ENCODE measurements at regions not wholly inside any gene's neighbourhood (a gene's known extent, or its start where the extent isn't known, plus 50 kb on each side); places are given as distances from the start of the nearest gene placed in this dataset.

GRCh38 chr6:100309174-100309573, 155.5 kb downstream of the SIM1 start:
- H3K27me3 Mint-ChIP-seq (ENCODE audit: low read depth), result no peaks in the 10 kb centered on the region
- no peak overlapping the region for H3K4me3 Mint-ChIP-seq (ENCODE audit: unreplicated experiment)
- no peak for TF ChIP-seq CTCF (IDR thresholded peaks at IDR 0.05)
- no peak for DNase-seq (ENCODE audit: low spot score)
- H3K4me1 Mint-ChIP-seq (ENCODE audit: low read depth), result peaks cover 24% of the 10 kb centered on the region
- H3K27ac Mint-ChIP-seq (ENCODE audit: unreplicated experiment), result no peak overlapping the region
- no peaks in the 10 kb centered on the region for H3K36me3 Mint-ChIP-seq (ENCODE audit: low read depth)
- no peaks in the 10 kb centered on the region for H3K9me3 Mint-ChIP-seq (ENCODE audit: low read depth)

GRCh38 chr6:100307561-100307960, 157.2 kb downstream of the SIM1 start:
- H3K9me3 Mint-ChIP-seq (ENCODE audit: low read depth), result no peaks in the 10 kb centered on the region
- no peak overlapping the region for H3K27ac Mint-ChIP-seq (ENCODE audit: unreplicated experiment)
- H3K4me1 Mint-ChIP-seq (ENCODE audit: low read depth), result peaks cover 29% of the 10 kb centered on the region
- TF ChIP-seq CTCF (IDR thresholded peaks at IDR 0.05), result no peak
- no peak for DNase-seq (ENCODE audit: low spot score)
- H3K36me3 Mint-ChIP-seq (ENCODE audit: low read depth), result no peaks in the 10 kb centered on the region
- no peak overlapping the region for H3K4me3 Mint-ChIP-seq (ENCODE audit: unreplicated experiment)
- H3K27me3 Mint-ChIP-seq (ENCODE audit: low read depth), result no peaks in the 10 kb centered on the region

GRCh38 chr6:100305209-100305869, 159.4 kb downstream of the SIM1 start:
- DNase-seq (ENCODE audit: low spot score), result no peak
- Mint-ChIP-seq H3K9me3 (ENCODE audit: low read depth) (no peaks in the 10 kb centered on the region), H3K27ac (ENCODE audit: unreplicated experiment) (no peak overlapping the region), H3K4me3 (ENCODE audit: unreplicated experiment) (no peak overlapping the region), H3K36me3 (ENCODE audit: low read depth) (no peaks in the 10 kb centered on the region), H3K27me3 (ENCODE audit: low read depth) (no peaks in the 10 kb centered on the region), H3K4me1 (ENCODE audit: low read depth) (peaks cover 27% of the 10 kb centered on the region)
- TF ChIP-seq CTCF (IDR thresholded peaks at IDR 0.05), result no peak

GRCh38 chr6:100304575-100304974, 160.1 kb downstream of the SIM1 start:
- Mint-ChIP-seq H3K9me3 (ENCODE audit: low read depth) (no peaks in the 10 kb centered on the region), H3K27ac (ENCODE audit: unreplicated experiment) (peak overlapping the region; percentile 89), H3K27me3 (ENCODE audit: low read depth) (no peaks in the 10 kb centered on the region)

GRCh38 chr6:100301731-100302130, 163.0 kb downstream of the SIM1 start:
- Mint-ChIP-seq H3K27ac (ENCODE audit: unreplicated experiment) (no peak overlapping the region), H3K36me3 (ENCODE audit: low read depth) (no peaks in the 10 kb centered on the region), H3K4me1 (ENCODE audit: low read depth) (peaks cover 41% of the 10 kb centered on the region), H3K27me3 (ENCODE audit: low read depth) (no peaks in the 10 kb centered on the region), H3K9me3 (ENCODE audit: low read depth) (no peaks in the 10 kb centered on the region), H3K4me3 (ENCODE audit: unreplicated experiment) (no peak overlapping the region)
- no peak for DNase-seq (ENCODE audit: low spot score)
- no peak for TF ChIP-seq CTCF (IDR thresholded peaks at IDR 0.05)

More at GRCh38 chr6:100304575-100304974, 160.1 kb downstream of the SIM1 start:
- no peak overlapping the region for H3K4me3 Mint-ChIP-seq (ENCODE audit: unreplicated experiment)
- H3K4me1 Mint-ChIP-seq (ENCODE audit: low read depth), result peaks cover 34% of the 10 kb centered on the region
- TF ChIP-seq CTCF (IDR thresholded peaks at IDR 0.05), result no peak
- no peak for DNase-seq (ENCODE audit: low spot score)
- H3K36me3 Mint-ChIP-seq (ENCODE audit: low read depth), result no peaks in the 10 kb centered on the region
